SK-N-MC (cell line): ENCODE measurements at regions not wholly inside any gene's neighbourhood (a gene's known extent, or its start where the extent isn't known, plus 50 kb on each side); places are given as distances from the start of the nearest gene placed in this dataset.

ENCODE experiments used
- EZH2 ChIP-seq: fragments of 200-600 bp; sonication (generic); IDR thresholded peaks from one replicate; pipeline ENCODE4 v1.6.1; 2017; ENCODE audit warnings: antibody characterized with exemption
- FOXP2 ChIP-seq: optimal IDR thresholded peaks from 2 replicates; pipeline ENCODE3; 2011; ENCODE audit warnings: mild to moderate bottlenecking, moderate library complexity; ENCODE audit not compliant: insufficient read depth; ENCODE audit errors: extremely low read length, control extremely low read depth
- POLR2AphosphoS5 ChIP-seq: IDR thresholded peaks from 2 replicates; pipeline ENCODE4 v1.6.1; 2012; ENCODE audit warnings: mild to moderate bottlenecking, low read depth, low read length, borderline replicate concordance

- no peak for TF ChIP-seq POLR2AphosphoS5
- TF ChIP-seq EZH2: no peak
- no peak for TF ChIP-seq FOXP2
These were observed 443.4 kb upstream of the CDIN1 start for GRCh38 chr15:36136049-36136448.
